Testis (tissue), 2 donors: ENCODE measurements at regions not wholly inside any gene's neighbourhood (a gene's known extent, or its start where the extent isn't known, plus 50 kb on each side); places are given as distances from the start of the nearest gene placed in this dataset.

Experiments used
- CTCF ChIP-seq, 3 experiments: fragments of 450-650 bp in 2 of 3; fragments of 200-600 bp in 1 of 3; sonication (generic) in 1 of 3; IDR thresholded peaks; one replicate each; pipeline ENCODE4 v1.5.1; 2016 to 2019; ENCODE audit warnings: antibody characterized with exemption in 3 of 3, mild to moderate bottlenecking in 2 of 3, moderate library complexity in 1 of 3
- POLR2A ChIP-seq: fragments of 450-650 bp; IDR thresholded peaks from one replicate; pipeline ENCODE4 v1.6.1; 2017; ENCODE audit warnings: antibody characterized with exemption, mild to moderate bottlenecking, moderate library complexity

GRCh38 chr15:26084771-26085170, 221.6 kb upstream of the ATP10A start:
- no peak for TF ChIP-seq POLR2A
- no peak for TF ChIP-seq CTCF (IDR thresholded peaks at IDR 0.05)
